Upper lobe of right lung (tissue), 1 donor: ENCODE measurements at regions not wholly inside any gene's neighbourhood (a gene's known extent, or its start where the extent isn't known, plus 50 kb on each side); places are given as distances from the start of the nearest gene placed in this dataset.

Source experiments
- ATAC-seq: fragments of 200-7000 bp; cut with Tn5 transposase; one replicate; pipeline ENCODE4 v1.9.1; 2020; ENCODE audit warnings: mild to moderate bottlenecking, moderate library complexity
- DNase-seq: peaks from one replicate; pipeline ENCODE4 v3.0.0-alpha.2; 2020
- H3K27ac ChIP-seq: fragments of 200-600 bp; one replicate; pipeline ENCODE4 v1.8.0; 2022
- H3K27me3 ChIP-seq: fragments of 200-600 bp; one replicate; pipeline ENCODE4 v1.8.0; 2022; ENCODE audit warnings: mild to moderate bottlenecking
- H3K36me3 ChIP-seq: fragments of 200-600 bp; one replicate; pipeline ENCODE4 v1.8.0; 2022
- H3K4me1 ChIP-seq: fragments of 200-600 bp; one replicate; pipeline ENCODE4 v1.8.0; 2022
- H3K4me3 ChIP-seq: fragments of 200-600 bp; one replicate; pipeline ENCODE4 v1.8.0; 2022; ENCODE audit warnings: mild to moderate bottlenecking
- H3K9me3 ChIP-seq: fragments of 200-600 bp; one replicate; pipeline ENCODE4 v1.8.0; 2022
- intact Hi-C: fragments of 100-400 bp; cut with DNase I; formaldehyde crosslinking; loops from one replicate; pipeline ENCODE4 v1.11.0; 2022
- TF ChIP-seq, protein P1 (sequence below): fragments of 200-600 bp; IDR thresholded peaks from one replicate; pipeline ENCODE4 v1.8.0; 2022; ENCODE audit warnings: antibody characterized with exemption
- donor health status: DM: no; HTN: yes; CAD: no; lungs with severe emphysema.

DNA sequence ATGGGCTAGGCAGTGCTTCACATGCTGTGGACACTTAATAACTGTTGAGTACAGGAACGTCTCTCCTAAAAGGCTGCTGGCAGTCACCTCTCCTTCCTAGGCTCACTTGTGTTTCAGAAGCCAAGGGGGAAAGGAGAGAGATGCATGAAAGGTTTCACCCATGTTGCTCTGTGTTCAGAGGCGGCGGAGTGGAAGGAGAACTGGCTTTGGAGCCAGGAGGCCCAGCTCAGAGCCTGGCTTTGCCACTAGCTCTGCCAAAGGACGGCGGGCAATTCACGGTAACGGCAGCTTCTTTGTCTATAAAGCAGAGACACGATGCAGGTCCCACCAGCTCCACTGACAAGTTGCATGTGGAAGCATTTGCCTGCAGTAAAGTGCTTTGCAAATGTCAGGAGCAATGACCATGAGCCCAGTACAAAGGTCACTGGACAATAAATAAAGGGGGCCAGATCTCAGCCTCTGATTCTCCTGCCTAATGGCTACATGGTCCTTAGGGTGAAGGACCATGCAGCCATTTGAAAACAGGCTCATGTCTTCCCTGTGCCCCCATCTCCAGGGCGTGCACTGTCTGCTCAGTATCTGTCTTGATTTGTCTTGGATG, 171.7 kb upstream of the TLE3 start:
- Histone ChIP-seq H3K9me3 (no peaks in the 10 kb centered on the region), H3K4me3 (no peak overlapping the region), H3K27me3 (no peaks in the 10 kb centered on the region), H3K36me3 (no peaks in the 10 kb centered on the region), H3K4me1 (peaks cover 39% of the 10 kb centered on the region), H3K27ac (no peak overlapping the region)
- intact Hi-C loops = no loop called here
- DNase-seq (no peak), ATAC-seq (no peak)
- TF ChIP-seq, protein P1, sequence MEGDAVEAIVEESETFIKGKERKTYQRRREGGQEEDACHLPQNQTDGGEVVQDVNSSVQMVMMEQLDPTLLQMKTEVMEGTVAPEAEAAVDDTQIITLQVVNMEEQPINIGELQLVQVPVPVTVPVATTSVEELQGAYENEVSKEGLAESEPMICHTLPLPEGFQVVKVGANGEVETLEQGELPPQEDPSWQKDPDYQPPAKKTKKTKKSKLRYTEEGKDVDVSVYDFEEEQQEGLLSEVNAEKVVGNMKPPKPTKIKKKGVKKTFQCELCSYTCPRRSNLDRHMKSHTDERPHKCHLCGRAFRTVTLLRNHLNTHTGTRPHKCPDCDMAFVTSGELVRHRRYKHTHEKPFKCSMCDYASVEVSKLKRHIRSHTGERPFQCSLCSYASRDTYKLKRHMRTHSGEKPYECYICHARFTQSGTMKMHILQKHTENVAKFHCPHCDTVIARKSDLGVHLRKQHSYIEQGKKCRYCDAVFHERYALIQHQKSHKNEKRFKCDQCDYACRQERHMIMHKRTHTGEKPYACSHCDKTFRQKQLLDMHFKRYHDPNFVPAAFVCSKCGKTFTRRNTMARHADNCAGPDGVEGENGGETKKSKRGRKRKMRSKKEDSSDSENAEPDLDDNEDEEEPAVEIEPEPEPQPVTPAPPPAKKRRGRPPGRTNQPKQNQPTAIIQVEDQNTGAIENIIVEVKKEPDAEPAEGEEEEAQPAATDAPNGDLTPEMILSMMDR = no peak

DNA sequence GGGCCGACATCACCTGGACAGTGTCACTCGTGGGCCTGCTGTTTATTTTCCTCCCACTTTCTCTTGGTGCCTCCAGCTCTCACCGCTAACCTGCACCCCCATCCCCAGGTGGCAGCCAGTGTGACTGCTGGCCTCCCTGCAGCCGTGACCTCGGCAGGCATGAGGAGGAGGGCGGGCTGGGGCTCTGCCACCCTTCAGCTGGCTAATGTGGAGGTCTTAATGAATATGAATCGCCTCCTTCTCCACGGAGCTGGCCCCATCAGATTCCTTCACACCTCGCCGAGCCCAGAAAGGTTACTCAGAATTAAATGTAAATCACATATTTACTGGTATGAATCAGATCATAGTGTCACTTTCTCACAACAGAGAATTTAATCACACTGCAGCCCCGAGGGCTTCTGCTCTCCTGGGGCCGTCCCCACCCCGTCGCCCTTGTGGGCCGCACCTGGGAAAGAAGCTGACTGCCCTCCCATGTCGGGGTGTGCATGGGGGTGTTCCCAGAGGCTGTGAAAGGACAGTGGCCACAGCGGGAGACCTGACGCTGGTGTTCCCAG, 171.1 kb upstream of the TLE3 start:
- H3K4me1 ChIP-seq = peaks cover 40% of the 10 kb centered on the region
- ATAC-seq (no peak), DNase-seq (no peak)
- no peak overlapping the region for H3K4me3 ChIP-seq
- intact Hi-C loops = no loop called here
- no peaks in the 10 kb centered on the region for H3K9me3 ChIP-seq
- no peak overlapping the region for H3K27ac ChIP-seq
- H3K27me3 ChIP-seq = no peaks in the 10 kb centered on the region
- TF ChIP-seq, protein P1 = no peak
- no peaks in the 10 kb centered on the region for H3K36me3 ChIP-seq

DNA sequence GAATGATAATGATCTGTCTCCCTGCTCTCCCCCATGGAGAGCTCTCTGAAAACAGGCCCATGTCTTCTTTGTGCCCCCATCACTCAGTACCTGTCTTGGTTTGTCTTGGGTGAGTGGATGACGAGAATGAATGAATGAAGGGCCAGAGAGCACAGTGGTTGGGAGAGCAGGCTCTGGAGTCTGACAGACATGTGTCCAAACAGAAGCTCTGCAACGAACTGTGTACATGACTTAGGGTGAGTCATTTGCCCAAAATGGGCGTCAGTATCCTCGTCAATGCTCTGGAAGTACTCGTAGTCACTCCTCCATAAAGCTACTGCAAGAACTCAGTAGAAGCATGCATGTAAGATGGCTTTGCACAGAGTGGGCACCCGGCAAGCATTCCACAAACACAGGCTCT, 170.2 kb upstream of the TLE3 start:
- DNase-seq (no peak), ATAC-seq (no peak)
- no peaks in the 10 kb centered on the region for H3K27me3 ChIP-seq
- peaks cover 45% of the 10 kb centered on the region for H3K4me1 ChIP-seq
- no peaks in the 10 kb centered on the region for H3K36me3 ChIP-seq
- no peak overlapping the region for H3K4me3 ChIP-seq
- no peaks in the 10 kb centered on the region for H3K9me3 ChIP-seq
- TF ChIP-seq, protein P1 = no peak
- no peak overlapping the region for H3K27ac ChIP-seq
- intact Hi-C loops = no loop called here

DNA sequence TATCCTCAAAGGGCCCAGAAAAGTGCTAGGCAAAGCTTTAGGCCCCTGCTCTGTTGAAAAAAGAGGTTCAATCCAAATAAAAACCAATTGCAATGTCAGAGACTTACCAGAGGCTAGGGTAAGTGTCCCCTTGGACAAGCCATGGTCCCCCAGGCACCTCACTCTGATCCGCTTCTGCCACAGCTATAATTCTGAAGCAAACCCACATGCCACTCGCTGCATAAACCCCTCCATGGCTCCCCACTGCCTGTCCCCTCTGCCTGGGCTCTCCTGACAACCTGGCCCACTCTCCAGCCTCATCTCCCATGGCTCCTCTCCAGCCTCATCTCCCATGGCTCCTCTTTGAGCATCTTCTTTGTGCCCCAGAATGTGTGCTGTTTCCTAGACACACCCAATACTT, 169.6 kb upstream of the TLE3 start:
- no peak for ATAC-seq
- intact Hi-C loops = no loop called here
- no peaks in the 10 kb centered on the region for H3K36me3 ChIP-seq
- no peak overlapping the region for H3K27ac ChIP-seq
- H3K9me3 ChIP-seq = no peaks in the 10 kb centered on the region
- DNase-seq = no peak
- no peaks in the 10 kb centered on the region for H3K27me3 ChIP-seq
- H3K4me3 ChIP-seq = no peak overlapping the region
- TF ChIP-seq, protein P1 = no peak
- H3K4me1 ChIP-seq = peaks cover 45% of the 10 kb centered on the region

DNA sequence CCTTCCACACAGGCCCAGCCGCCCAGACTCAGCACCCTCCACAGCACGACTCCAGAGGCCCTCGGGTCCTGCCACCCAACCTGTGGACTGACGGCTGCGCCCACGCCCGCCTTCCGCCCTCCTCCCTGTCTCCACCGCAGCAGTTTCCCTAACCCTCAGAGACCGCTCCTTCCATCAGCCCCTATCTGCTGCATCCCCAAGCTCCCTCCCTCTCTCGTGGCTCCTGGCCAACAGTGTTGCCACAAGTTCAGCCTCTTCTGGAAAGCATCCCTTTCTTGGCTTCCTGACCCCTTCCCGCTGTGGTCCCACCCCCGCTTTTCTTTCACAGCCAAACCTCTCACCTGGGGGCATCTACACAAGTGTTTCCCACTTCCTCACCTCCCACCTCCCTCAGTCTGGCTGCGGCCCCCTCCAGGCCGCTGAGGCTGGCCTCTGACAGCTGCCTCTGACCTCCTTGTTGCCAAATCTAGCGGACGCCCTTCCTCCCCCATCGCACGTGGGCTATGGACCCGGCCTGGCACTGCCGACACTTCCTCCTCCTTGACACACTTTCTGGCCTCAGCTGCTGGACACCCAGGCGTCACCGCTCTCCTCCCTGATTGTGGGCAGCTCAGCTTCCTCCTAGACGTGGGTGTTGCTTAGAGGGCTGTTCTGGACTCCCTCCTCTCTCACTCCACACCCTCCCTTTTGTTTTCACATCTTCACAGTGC, 168.8 kb upstream of the TLE3 start:
- H3K27me3 ChIP-seq = no peaks in the 10 kb centered on the region
- peak; percentile 90 for ATAC-seq
- DNase-seq = peak; percentile 92
- H3K4me1 ChIP-seq = peaks cover 45% of the 10 kb centered on the region
- TF ChIP-seq, protein P1 = no peak
- no peak overlapping the region for H3K4me3 ChIP-seq
- no peaks in the 10 kb centered on the region for H3K9me3 ChIP-seq
- intact Hi-C loops = no loop called here
- no peak overlapping the region for H3K27ac ChIP-seq
- no peaks in the 10 kb centered on the region for H3K36me3 ChIP-seq
